Adrenal gland (tissue), 5 donors: ENCODE measurements at regions not wholly inside any gene's neighbourhood (a gene's known extent, or its start where the extent isn't known, plus 50 kb on each side); places are given as distances from the start of the nearest gene placed in this dataset.

Experiments used
- POLR2A ChIP-seq, 2 donors: fragments of 450-650 bp; IDR thresholded peaks; one replicate each; pipeline ENCODE4 v1.6.1; 2017; ENCODE audit warnings: antibody characterized with exemption in 2 of 2, mild to moderate bottlenecking in 2 of 2, moderate library complexity in 1 of 2
- TF ChIP-seq, protein P1 (sequence below), 6 experiments: fragments of 450-650 bp in 4 of 6; fragments of 200-600 bp in 2 of 6; sonication (generic) in 1 of 6; IDR thresholded peaks; 1 replicate in 5 of 6; 2 replicates in 1 of 6; pipeline versions ENCODE4 v1.5.1 to v1.8.0; 2016 to 2021; ENCODE audit warnings: antibody characterized with exemption in 6 of 6, mild to moderate bottlenecking in 2 of 6, moderate library complexity in 1 of 6
- donor health status: DM: no; HTN: no; CAD: no.

DNA sequence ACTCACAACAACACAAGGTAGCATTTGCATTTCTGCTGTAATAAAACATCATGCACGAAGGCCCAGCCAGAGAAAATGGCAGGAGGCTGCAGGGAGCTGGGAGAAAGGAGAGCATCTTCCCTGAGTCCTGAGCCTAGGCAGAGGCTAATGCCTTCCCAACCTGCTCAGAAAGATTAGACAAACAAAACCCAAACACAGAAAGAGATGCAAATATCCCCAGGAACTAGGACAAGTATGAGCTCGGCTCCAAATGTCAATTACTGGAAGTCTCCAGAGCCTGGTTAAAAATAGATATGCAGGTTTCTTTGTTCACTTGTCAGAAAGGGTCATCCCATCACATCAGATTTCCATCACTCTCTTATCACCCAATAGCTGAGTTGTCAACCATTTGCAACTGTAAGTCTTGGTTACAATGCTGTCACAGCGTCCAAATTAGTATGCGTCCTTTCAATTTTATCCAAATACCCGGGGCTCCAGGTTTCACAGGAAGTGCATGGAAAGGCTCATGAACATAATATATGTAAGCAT, 316.5 kb upstream of the CELF2 start:
- TF ChIP-seq, protein P1, sequence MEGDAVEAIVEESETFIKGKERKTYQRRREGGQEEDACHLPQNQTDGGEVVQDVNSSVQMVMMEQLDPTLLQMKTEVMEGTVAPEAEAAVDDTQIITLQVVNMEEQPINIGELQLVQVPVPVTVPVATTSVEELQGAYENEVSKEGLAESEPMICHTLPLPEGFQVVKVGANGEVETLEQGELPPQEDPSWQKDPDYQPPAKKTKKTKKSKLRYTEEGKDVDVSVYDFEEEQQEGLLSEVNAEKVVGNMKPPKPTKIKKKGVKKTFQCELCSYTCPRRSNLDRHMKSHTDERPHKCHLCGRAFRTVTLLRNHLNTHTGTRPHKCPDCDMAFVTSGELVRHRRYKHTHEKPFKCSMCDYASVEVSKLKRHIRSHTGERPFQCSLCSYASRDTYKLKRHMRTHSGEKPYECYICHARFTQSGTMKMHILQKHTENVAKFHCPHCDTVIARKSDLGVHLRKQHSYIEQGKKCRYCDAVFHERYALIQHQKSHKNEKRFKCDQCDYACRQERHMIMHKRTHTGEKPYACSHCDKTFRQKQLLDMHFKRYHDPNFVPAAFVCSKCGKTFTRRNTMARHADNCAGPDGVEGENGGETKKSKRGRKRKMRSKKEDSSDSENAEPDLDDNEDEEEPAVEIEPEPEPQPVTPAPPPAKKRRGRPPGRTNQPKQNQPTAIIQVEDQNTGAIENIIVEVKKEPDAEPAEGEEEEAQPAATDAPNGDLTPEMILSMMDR (IDR thresholded peaks at IDR 0.05) = no peak
- no peak for TF ChIP-seq POLR2A (IDR thresholded peaks at IDR 0.05)
